Sigmoid colon (tissue), 6 donors: ENCODE measurements at regions not wholly inside any gene's neighbourhood (a gene's known extent, or its start where the extent isn't known, plus 50 kb on each side); places are given as distances from the start of the nearest gene placed in this dataset.

Experiments used
- DNase-seq: peaks from one replicate; pipeline ENCODE4 v3.0.0-alpha.2; 2019
- H3K27ac ChIP-seq, 4 donors: fragments of 200-600 bp; sonication (generic); one replicate each; pipeline ENCODE4 v1.5.1; 2016 to 2019; ENCODE audit warnings: mild to moderate bottlenecking in 1 of 4
- H3K27me3 ChIP-seq, 3 donors: fragments of 200-600 bp; sonication (generic); one replicate each; pipeline ENCODE4 v1.5.1; 2019; ENCODE audit warnings: mild to moderate bottlenecking in 1 of 3
- H3K36me3 ChIP-seq, 4 donors: fragments of 200-600 bp; sonication (generic); one replicate each; pipeline ENCODE4 v1.5.1; 2016 to 2019
- H3K4me1 ChIP-seq, 4 donors: fragments of 200-600 bp; sonication (generic); one replicate each; pipeline ENCODE4 v1.5.1; 2017 to 2019
- H3K4me3 ChIP-seq, 4 donors: fragments of 200-600 bp; sonication (generic); one replicate each; pipeline ENCODE4 v1.5.1; 2017 to 2019; ENCODE audit warnings: mild to moderate bottlenecking in 2 of 4, moderate library complexity in 1 of 4
- H3K9me3 ChIP-seq, 4 donors: fragments of 200-600 bp in 3 of 4; sonication (generic) in 3 of 4; one replicate each; pipeline versions ENCODE4 v1.5.1 to v1.6.1; 2013 to 2019
- CTCF ChIP-seq, 4 experiments: fragments of 450-650 bp in 3 of 4; fragments of 200-600 bp in 1 of 4; IDR thresholded peaks; one replicate each; pipeline ENCODE4 v1.5.1; 2016 to 2019; ENCODE audit warnings: antibody characterized with exemption in 4 of 4, mild to moderate bottlenecking in 3 of 4, moderate library complexity in 2 of 4
- EP300 ChIP-seq, 4 donors: sonication (generic); formaldehyde crosslinking; IDR thresholded peaks; one replicate each; pipeline ENCODE4 v1.6.1; 2017; ENCODE audit warnings: antibody characterized with exemption in 4 of 4
- POLR2A ChIP-seq, 2 donors: fragments of 450-650 bp; IDR thresholded peaks; one replicate each; pipeline ENCODE4 v1.6.1; 2016; ENCODE audit warnings: antibody characterized with exemption in 2 of 2, mild to moderate bottlenecking in 2 of 2, moderate library complexity in 2 of 2
- POLR2AphosphoS5 ChIP-seq, 4 donors: sonication (generic); formaldehyde crosslinking; IDR thresholded peaks; one replicate each; pipeline ENCODE4 v1.6.1; 2017; ENCODE audit warnings: antibody characterized with exemption in 4 of 4
- WGBS, 2 donors: extraction: QIAGEN DNeasy Blood & Tissue Kit; methylation state at CpG; one replicate each; pipeline ENCODE4 v1.1.7; 2013; 5-methylcytosine and 5-hydroxymethylcytosine counted together
- intact Hi-C: fragments of 100-400 bp; cut with DNase I; formaldehyde crosslinking; loops from one replicate; pipeline ENCODE4 v1.15.1; 2023
- donor health status: healthy with polysubstance abuse.
- donor health status: healthy.

- no peaks in the 10 kb centered on the region for H3K27me3 ChIP-seq
- no peak overlapping the region for H3K4me3 ChIP-seq
- no peak for DNase-seq
- no peaks in the 10 kb centered on the region for H3K4me1 ChIP-seq
- no peak overlapping the region for H3K27ac ChIP-seq
- H3K36me3 ChIP-seq, result no peaks in the 10 kb centered on the region
- 78 to 90% methylated on average over 8 of the region's 8 CpGs for WGBS, 2 donors
- TF ChIP-seq POLR2A (IDR thresholded peaks at IDR 0.05), result no peak
- no peak for TF ChIP-seq EP300 (IDR thresholded peaks at IDR 0.05)
- TF ChIP-seq POLR2AphosphoS5 (IDR thresholded peaks at IDR 0.05), result no peak
- no peak for TF ChIP-seq CTCF (IDR thresholded peaks at IDR 0.05)
- H3K9me3 ChIP-seq, result no peaks in the 10 kb centered on the region
- intact Hi-C loops, result no loop called here
Measured at GRCh38 chr3:8336456-8336855, 165.2 kb upstream of the LMCD1 start.

- no peak for TF ChIP-seq EP300 (IDR thresholded peaks at IDR 0.05)
- no peak for DNase-seq
- intact Hi-C loops, result no loop called here
- Histone ChIP-seq H3K27me3 (no peaks in the 10 kb centered on the region), H3K36me3 (no peaks in the 10 kb centered on the region), H3K4me1 (no peaks in the 10 kb centered on the region), H3K4me3 (no peak overlapping the region), H3K9me3 (no peaks in the 10 kb centered on the region), H3K27ac (no peak overlapping the region)
- 44 to 83% methylated on average over 2 of the region's 2 CpGs for WGBS, 2 donors
Measured at GRCh38 chr3:8338424-8338823, 163.2 kb upstream of the LMCD1 start.

GRCh38 chr3:8341821-8342247, 159.8 kb upstream of the LMCD1 start:
- H3K4me1 ChIP-seq, result no peaks in the 10 kb centered on the region
- TF ChIP-seq EP300 (IDR thresholded peaks at IDR 0.05) (no peak), CTCF (IDR thresholded peaks at IDR 0.05) (no peak), POLR2AphosphoS5 (IDR thresholded peaks at IDR 0.05) (no peak), POLR2A (IDR thresholded peaks at IDR 0.05) (no peak)
- intact Hi-C loops, result no loop called here
- no peak overlapping the region for H3K27ac ChIP-seq
- H3K9me3 ChIP-seq, result peaks cover 0 to 2% (median 0%) of the 10 kb centered on the region in 4 donors
- no peak for DNase-seq
- no peaks in the 10 kb centered on the region for H3K27me3 ChIP-seq
- no peaks in the 10 kb centered on the region for H3K36me3 ChIP-seq
- 12 to 31% methylated on average over 7 of the region's 7 CpGs for WGBS, 2 donors
- no peak overlapping the region for H3K4me3 ChIP-seq

GRCh38 chr3:8343058-8343457, 158.6 kb upstream of the LMCD1 start:
- Histone ChIP-seq H3K9me3 (peaks cover 0 to 2% (median 0%) of the 10 kb centered on the region in 4 donors), H3K4me3 (no peak overlapping the region), H3K36me3 (no peaks in the 10 kb centered on the region), H3K27ac (no peak overlapping the region), H3K27me3 (no peaks in the 10 kb centered on the region), H3K4me1 (no peaks in the 10 kb centered on the region)
- WGBS, 2 donors, result 89 to 92% methylated on average over 1 of the region's 1 CpG
- no peak for TF ChIP-seq EP300 (IDR thresholded peaks at IDR 0.05)
- no peak for TF ChIP-seq POLR2A (IDR thresholded peaks at IDR 0.05)
- TF ChIP-seq CTCF (IDR thresholded peaks at IDR 0.05), result no peak
- TF ChIP-seq POLR2AphosphoS5 (IDR thresholded peaks at IDR 0.05), result no peak
- no peak for DNase-seq
- intact Hi-C loops, result no loop called here

GRCh38 chr3:8345398-8345797, 156.2 kb upstream of the LMCD1 start:
- TF ChIP-seq POLR2AphosphoS5 (IDR thresholded peaks at IDR 0.05) (no peak), CTCF (IDR thresholded peaks at IDR 0.05) (no peak), EP300 (IDR thresholded peaks at IDR 0.05) (no peak), POLR2A (IDR thresholded peaks at IDR 0.05) (no peak)
- Histone ChIP-seq H3K27ac (no peak overlapping the region), H3K4me3 (no peak overlapping the region), H3K4me1 (no peaks in the 10 kb centered on the region), H3K27me3 (no peaks in the 10 kb centered on the region), H3K36me3 (no peaks in the 10 kb centered on the region), H3K9me3 (peaks cover 0 to 2% (median 0%) of the 10 kb centered on the region in 4 donors)
- DNase-seq, result no peak
- intact Hi-C loops, result no loop called here
